ENCODE measurements at regions not wholly inside any gene's neighbourhood (a gene's known extent, or its start where the extent isn't known, plus 50 kb on each side); places are given as distances from the start of the nearest gene placed in this dataset.
"Not testable (repeated sequence)": the region's sequence is repeated elsewhere in the genome, so short reads cannot be mapped to it uniquely, and the experiment has no call there.

GRCh38 chr6:126880964-126881363 is 237.5 kb upstream of the RSPO3 start:
- DNase-seq (ENCODE audit: low spot score in 2 of 2) (no peak), FAIRE-seq (no peak)

- FAIRE-seq (no peak), DNase-seq (ENCODE audit: low spot score in 2 of 2) (no peak)
Observed at GRCh38 chr6:126886106-126886505, 232.4 kb upstream of the RSPO3 start.

DNA sequence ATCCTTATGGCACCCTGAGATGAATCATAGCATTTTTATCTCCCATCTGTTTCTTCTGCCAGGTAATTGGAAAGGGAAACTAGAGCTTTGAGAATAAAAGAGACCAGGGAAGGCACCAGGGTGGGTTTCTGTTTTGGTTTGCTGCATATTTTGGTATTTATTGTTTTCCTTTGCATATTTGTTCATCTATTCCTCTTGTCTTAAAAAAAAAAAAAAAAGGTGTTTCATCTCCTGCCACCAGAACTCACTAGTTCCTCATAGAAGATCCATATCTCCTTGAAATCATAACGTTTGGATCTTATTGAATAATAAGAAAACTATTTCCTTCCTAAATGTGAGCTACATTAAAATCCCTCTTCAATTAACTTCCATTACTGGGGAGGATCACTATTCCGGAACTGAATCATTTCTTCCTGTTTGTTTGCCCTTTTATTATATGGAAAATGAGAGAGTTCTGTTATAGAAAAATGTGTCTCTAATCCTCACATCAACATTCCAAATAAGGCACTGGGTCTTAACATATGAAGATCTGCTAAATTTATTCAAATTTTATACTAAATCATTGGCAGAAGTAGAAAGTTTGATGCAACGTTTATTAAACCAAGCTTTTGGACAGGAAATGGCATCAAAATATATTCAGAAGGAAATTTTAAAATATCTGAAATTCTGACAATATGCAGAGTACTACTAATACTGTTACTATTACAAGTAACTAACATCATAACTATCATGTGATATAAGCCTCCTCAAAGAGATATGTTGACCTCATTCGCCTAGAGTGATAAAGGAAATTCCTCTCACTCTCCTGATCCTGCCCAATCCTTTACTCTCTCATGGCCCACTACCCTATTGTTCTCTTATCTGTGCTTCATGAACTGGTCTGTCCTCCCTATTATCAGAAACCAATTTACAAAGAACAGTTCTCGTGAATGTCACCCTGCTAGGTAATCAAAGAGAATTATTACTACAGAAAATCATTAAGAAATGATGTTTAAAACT is 229.4 kb upstream of the RSPO3 start:
- no peak for DNase-seq (ENCODE audit: low spot score in 2 of 2)
- no peak for FAIRE-seq

- DNase-seq (ENCODE audit: low spot score in 2 of 2) (no peak), FAIRE-seq (no peak)
Observed at GRCh38 chr6:126890055-126890454, 228.4 kb upstream of the RSPO3 start.

GRCh38 chr6:126891158-126891557 is 227.3 kb upstream of the RSPO3 start:
- no peak for FAIRE-seq
- no peak for DNase-seq (ENCODE audit: low spot score in 2 of 2)

DNA sequence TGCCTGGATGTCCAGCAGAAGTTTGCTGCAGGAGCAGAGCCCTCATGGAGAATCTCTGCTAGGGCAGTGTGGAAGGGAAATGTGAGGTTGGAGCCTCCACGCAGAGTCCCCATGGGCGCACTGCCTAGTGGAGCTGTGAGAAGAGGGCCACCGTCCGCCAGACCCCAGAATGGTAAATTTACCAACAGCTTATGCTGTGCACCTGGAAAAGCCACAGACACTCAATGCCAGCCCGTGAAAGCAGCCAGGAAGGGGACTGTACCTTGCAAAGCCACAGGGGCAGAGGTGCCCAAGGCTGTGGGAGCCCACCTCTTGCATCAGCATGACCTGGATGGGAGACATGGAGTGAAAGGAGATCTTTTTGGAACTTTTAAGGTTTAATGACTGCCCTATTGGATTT is 225.6 kb upstream of the RSPO3 start:
- FAIRE-seq: not testable (repeated sequence)

DNA sequence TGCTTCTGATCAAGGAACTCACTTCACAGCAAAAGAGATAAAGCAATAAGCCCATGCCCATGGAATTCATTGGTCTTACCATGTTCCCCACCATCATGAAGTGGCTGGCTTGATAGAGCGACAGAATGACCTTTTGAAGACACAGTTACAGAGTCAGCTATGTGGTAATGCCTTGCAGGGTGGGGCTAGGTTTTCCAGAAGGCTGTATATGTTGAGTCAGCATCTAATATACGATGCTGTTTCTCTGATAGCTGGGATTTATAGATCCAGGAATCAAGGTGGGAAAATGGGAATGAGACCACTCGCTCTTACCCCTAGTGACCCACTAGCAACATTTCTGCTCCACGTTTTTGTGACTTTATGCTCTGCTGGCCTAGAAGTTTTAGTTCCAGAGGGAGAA is 220.7 kb upstream of the RSPO3 start:
- DNase-seq (ENCODE audit: low spot score in 2 of 2) (no peak), FAIRE-seq (no peak)

More for the DNA sequence above, 225.6 kb upstream of the RSPO3 start:
- DNase-seq (ENCODE audit: low spot score in 2 of 2): not testable (repeated sequence)

GRCh38 chr6:126904176-126904575 is 214.3 kb upstream of the RSPO3 start:
- DNase-seq (ENCODE audit: low spot score in 2 of 2): no peak
- no peak for FAIRE-seq

DNA sequence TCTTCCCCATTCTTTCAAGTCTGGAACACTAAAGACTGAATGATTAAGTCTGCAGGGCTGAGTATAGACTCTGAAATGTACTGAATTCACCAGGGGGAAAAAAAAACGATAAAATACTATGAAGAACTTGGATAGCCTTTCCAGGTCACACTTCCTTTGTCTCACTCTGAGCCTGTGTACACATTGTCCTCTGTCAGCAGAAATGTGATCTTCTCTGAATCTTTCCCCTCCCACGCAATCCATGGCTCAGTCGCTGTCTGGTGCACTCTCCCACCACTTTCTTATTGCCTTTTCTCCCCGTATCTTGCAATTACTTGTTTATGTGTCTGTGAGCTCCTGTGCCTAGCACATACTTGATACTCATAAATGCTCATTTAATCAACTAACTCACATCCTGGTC is 212.6 kb upstream of the RSPO3 start:
- FAIRE-seq: no peak
- DNase-seq (ENCODE audit: low spot score in 2 of 2): no peak

DNA sequence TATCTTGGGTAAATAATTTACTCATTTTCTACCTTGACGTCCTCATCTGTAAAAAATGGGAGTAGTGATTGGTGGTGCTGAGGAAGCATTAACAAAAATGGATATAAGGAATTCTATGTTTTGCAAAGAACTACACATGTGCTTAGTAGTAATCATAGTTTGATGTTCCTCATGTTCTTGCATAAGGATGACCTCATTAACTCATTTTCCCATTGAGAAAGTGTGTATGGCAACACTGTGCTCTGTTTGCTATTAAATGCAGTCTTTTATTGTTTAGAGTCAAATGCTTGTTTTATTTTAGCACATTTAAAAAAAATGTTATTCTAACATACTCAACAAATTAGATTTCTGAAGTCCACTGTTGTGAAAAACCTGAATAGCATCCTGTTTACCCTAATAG is 211.2 kb upstream of the RSPO3 start:
- FAIRE-seq: no peak
- no peak for DNase-seq (ENCODE audit: low spot score in 2 of 2)

- DNase-seq (ENCODE audit: low spot score in 2 of 2): no peak
- no peak for FAIRE-seq
Observed at GRCh38 chr6:126907996-126908395, 210.5 kb upstream of the RSPO3 start.

DNA sequence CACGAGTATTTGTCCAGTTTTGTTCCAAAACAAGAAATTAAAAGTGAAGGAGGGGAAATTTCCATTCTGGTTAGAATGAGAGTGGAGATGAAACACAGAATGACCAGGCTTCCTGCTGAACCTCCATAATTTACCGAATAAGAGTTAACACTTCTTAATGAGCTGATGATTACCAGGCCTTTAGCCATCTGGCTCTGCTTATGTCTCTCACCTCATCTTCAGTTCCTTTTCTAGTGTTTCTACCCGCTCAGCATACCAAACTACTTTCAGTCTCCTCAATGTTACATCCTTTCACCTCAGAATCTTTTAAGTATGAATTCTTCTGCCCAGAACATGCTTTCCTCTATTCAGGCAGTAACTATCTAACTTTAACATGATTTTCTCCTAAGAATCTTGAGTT is 209.0 kb upstream of the RSPO3 start:
- DNase-seq (ENCODE audit: low spot score in 2 of 2): no peak

DNA sequence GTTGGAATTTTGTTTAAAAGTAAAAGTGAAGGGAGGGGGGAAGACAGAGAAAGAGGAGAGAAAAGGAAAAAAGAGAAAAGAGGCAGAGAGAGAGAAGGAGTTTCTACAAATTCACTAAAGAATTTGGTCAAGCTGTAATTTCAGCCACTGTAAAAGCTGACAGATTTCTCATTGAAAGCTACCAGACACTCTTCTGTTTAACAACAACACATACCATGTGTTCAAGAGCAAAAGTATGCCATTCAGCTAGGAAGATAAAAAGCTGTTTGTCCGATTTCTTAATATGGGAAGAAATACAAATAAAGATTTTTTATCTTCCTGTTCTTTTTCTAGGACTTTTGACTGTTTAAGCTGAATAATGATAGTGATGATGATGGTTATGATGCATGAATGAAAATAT is 204.8 kb upstream of the RSPO3 start:
- FAIRE-seq: no peak
- DNase-seq (ENCODE audit: low spot score in 2 of 2): no peak

More for the DNA sequence above, 209.0 kb upstream of the RSPO3 start:
- FAIRE-seq: no peak

- FAIRE-seq (no peak), DNase-seq (ENCODE audit: low spot score in 2 of 2) (no peak)
Observed at GRCh38 chr6:126914172-126914571, 204.3 kb upstream of the RSPO3 start.

GRCh38 chr6:126914801-126915200 is 203.7 kb upstream of the RSPO3 start:
- no peak for FAIRE-seq
- DNase-seq (ENCODE audit: low spot score in 2 of 2): no peak

GRCh38 chr6:126919947-126920346 is 198.5 kb upstream of the RSPO3 start:
- DNase-seq (ENCODE audit: low spot score in 2 of 2): no peak
- no peak for FAIRE-seq

GRCh38 chr6:126923807-126924206 is 194.7 kb upstream of the RSPO3 start:
- DNase-seq (ENCODE audit: low spot score in 2 of 2): no peak

DNA sequence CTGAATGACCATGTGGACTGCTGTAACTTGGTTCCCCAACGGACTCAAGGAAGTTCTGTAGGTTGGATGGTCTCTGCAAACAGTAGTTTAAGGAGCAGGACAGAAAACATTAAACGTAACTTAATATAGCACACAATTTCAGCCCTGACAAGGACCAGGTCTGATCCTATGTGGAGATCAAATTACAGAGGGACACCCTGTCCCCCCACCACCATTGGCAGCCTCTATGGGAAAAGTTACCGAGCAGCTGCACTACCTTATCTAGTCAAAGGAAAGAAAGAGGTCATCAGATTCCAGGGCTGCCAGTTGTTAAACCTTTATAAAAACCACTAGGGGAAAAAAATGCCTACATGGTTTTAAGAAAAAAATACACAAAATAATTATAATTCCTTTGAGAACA is 191.5 kb upstream of the RSPO3 start:
- FAIRE-seq (no peak), DNase-seq (ENCODE audit: low spot score in 2 of 2) (no peak)

More at GRCh38 chr6:126923807-126924206, 194.7 kb upstream of the RSPO3 start:
- no peak for FAIRE-seq

- FAIRE-seq (no peak), DNase-seq (ENCODE audit: low spot score in 2 of 2) (no peak)
Observed at GRCh38 chr6:126927841-126928240, 190.6 kb upstream of the RSPO3 start.

DNA sequence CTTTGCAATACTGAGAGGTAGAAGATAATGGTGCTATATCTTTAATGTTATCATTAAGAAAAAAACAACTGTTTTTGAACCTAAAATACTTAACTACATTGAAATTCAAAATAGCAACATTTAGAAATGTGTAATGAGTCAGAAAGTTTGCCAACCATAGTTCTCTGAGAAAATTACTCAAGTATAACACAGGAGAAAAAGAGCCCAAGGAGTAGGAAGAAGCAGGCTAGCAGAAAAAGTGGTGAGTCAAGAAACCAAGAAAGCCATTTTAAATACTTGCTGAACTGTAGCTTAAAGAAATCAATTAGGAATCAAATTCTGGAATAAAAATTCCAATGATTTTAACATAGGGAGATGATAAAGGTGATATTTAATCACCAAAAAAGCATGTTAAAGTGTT is 181.0 kb upstream of the RSPO3 start:
- DNase-seq (ENCODE audit: low spot score in 2 of 2) (no peak), FAIRE-seq (no peak)

GRCh38 chr6:126939784-126940183 is 178.7 kb upstream of the RSPO3 start:
- no peak for FAIRE-seq
- DNase-seq (ENCODE audit: low spot score in 2 of 2): no peak

GRCh38 chr6:126941751-126942150 is 176.7 kb upstream of the RSPO3 start:
- DNase-seq (ENCODE audit: low spot score in 2 of 2) (no peak), FAIRE-seq (no peak)

Data from frontal cortex (tissue), 3 donors.